Neural progenitor cell (in vitro differentiated cells): ENCODE measurements at regions not wholly inside any gene's neighbourhood (a gene's known extent, or its start where the extent isn't known, plus 50 kb on each side); places are given as distances from the start of the nearest gene placed in this dataset.

Source experiments
- DNase-seq: peaks from one replicate; pipeline ENCODE4 v3.0.0-alpha.2; 2016; ENCODE audit warnings: low spot score
- H2AFZ ChIP-seq: fragments of 200-600 bp; sonication (generic); replicated peaks from 2 replicates; pipeline ENCODE4 v1.6.1; 2016; ENCODE audit warnings: antibody characterized with exemption
- H3F3A ChIP-seq: fragments of 200-600 bp; sonication (generic); 2 replicates; pipeline ENCODE4 v1.6.1; 2016; ENCODE audit warnings: antibody characterized with exemption, low read depth
- H3K27ac ChIP-seq: fragments of 200-600 bp; sonication (generic); 2 replicates; pipeline ENCODE4 v1.5.1; 2016; ENCODE audit warnings: mild to moderate bottlenecking
- H3K27me3 ChIP-seq: fragments of 200-600 bp; sonication (generic); 2 replicates; pipeline ENCODE4 v1.6.1; 2016; ENCODE audit warnings: mild to moderate bottlenecking, moderate library complexity
- H3K36me3 ChIP-seq: fragments of 200-600 bp; sonication (generic); 2 replicates; pipeline ENCODE4 v1.5.1; 2016
- H3K4me1 ChIP-seq: fragments of 200-600 bp; sonication (generic); 2 replicates; pipeline ENCODE4 v1.6.1; 2016; ENCODE audit warnings: mixed run types
- H3K4me2 ChIP-seq: fragments of 200-600 bp; sonication (generic); 2 replicates; pipeline ENCODE4 v1.6.1; 2016
- H3K4me3 ChIP-seq: fragments of 200-600 bp; sonication (generic); 2 replicates; pipeline ENCODE4 v1.5.1; 2016
- H3K79me2 ChIP-seq: fragments of 200-600 bp; sonication (generic); 2 replicates; pipeline ENCODE4 v1.6.1; 2016; ENCODE audit warnings: low read depth
- H3K9ac ChIP-seq: fragments of 200-600 bp; sonication (generic); 2 replicates; pipeline ENCODE4 v1.6.1; 2016
- H3K9me3 ChIP-seq: fragments of 200-600 bp; sonication (generic); 2 replicates; pipeline ENCODE4 v1.5.1; 2016; ENCODE audit warnings: low read depth
- H4K20me1 ChIP-seq: fragments of 200-600 bp; sonication (generic); 2 replicates; pipeline ENCODE4 v1.6.1; 2016; ENCODE audit warnings: low read depth
- H3K27ac Mint-ChIP-seq: 3 replicates; pipeline ENCODE4 v1.8.0; 2021; ENCODE audit warnings: mixed read lengths
- H3K27me3 Mint-ChIP-seq: 2 replicates; pipeline ENCODE4 v1.8.0; 2022; ENCODE audit warnings: low read depth, mild to moderate bottlenecking, inconsistent platforms, moderate library complexity, mixed read lengths; ENCODE audit not compliant: insufficient read depth
- H3K36me3 Mint-ChIP-seq: 3 replicates; pipeline ENCODE4 v1.8.0; 2021; ENCODE audit warnings: mixed read lengths
- H3K4me1 Mint-ChIP-seq: 3 replicates; pipeline ENCODE4 v1.8.0; 2021; ENCODE audit warnings: mixed read lengths
- H3K4me3 Mint-ChIP-seq: 3 replicates; pipeline ENCODE4 v1.8.0; 2021; ENCODE audit warnings: mild to moderate bottlenecking, moderate library complexity, mixed read lengths
- H3K9me3 Mint-ChIP-seq: 3 replicates; pipeline ENCODE4 v1.8.0; 2020; ENCODE audit warnings: mixed read lengths
- EZH2 ChIP-seq: fragments of 200-600 bp; sonication (generic); IDR thresholded peaks from 2 replicates; pipeline ENCODE4 v1.6.1; 2017; ENCODE audit warnings: antibody characterized with exemption, mild to moderate bottlenecking, moderate library complexity
- EZH2phosphoT487 ChIP-seq: fragments of 200-600 bp; sonication (generic); IDR thresholded peaks from 2 replicates; pipeline ENCODE4 v1.6.1; 2017; ENCODE audit warnings: antibody characterized with exemption
- TF ChIP-seq, protein P1 (sequence below): fragments of 200-600 bp; sonication (generic); IDR thresholded peaks from 2 replicates; pipeline ENCODE4 v1.5.1; 2017; ENCODE audit warnings: antibody characterized with exemption, mild to moderate bottlenecking

- H3K4me3 Mint-ChIP-seq = no peak overlapping the region
- H2AFZ ChIP-seq = no peak overlapping the region
- no peaks in the 10 kb centered on the region for H3K27me3 ChIP-seq
- H3K36me3 ChIP-seq = no peaks in the 10 kb centered on the region
- no peak overlapping the region for H3K27ac Mint-ChIP-seq
- no peak overlapping the region for H3K4me2 ChIP-seq
- TF ChIP-seq EZH2 (no peak), EZH2phosphoT487 (no peak)
- TF ChIP-seq, protein P1, sequence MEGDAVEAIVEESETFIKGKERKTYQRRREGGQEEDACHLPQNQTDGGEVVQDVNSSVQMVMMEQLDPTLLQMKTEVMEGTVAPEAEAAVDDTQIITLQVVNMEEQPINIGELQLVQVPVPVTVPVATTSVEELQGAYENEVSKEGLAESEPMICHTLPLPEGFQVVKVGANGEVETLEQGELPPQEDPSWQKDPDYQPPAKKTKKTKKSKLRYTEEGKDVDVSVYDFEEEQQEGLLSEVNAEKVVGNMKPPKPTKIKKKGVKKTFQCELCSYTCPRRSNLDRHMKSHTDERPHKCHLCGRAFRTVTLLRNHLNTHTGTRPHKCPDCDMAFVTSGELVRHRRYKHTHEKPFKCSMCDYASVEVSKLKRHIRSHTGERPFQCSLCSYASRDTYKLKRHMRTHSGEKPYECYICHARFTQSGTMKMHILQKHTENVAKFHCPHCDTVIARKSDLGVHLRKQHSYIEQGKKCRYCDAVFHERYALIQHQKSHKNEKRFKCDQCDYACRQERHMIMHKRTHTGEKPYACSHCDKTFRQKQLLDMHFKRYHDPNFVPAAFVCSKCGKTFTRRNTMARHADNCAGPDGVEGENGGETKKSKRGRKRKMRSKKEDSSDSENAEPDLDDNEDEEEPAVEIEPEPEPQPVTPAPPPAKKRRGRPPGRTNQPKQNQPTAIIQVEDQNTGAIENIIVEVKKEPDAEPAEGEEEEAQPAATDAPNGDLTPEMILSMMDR = no peak
- no peak overlapping the region for H3K4me3 ChIP-seq
- no peak overlapping the region for H3K9ac ChIP-seq
- H3K4me1 Mint-ChIP-seq = peaks cover 27% of the 10 kb centered on the region
- no peaks in the 10 kb centered on the region for H3K4me1 ChIP-seq
- H3K79me2 ChIP-seq = no peaks in the 10 kb centered on the region
- no peak for DNase-seq
- no peaks in the 10 kb centered on the region for H3K9me3 ChIP-seq
- H3F3A ChIP-seq = no peaks in the 10 kb centered on the region
- H4K20me1 ChIP-seq = no peaks in the 10 kb centered on the region
- H3K9me3 Mint-ChIP-seq = no peaks in the 10 kb centered on the region
- H3K36me3 Mint-ChIP-seq = no peaks in the 10 kb centered on the region
- H3K27me3 Mint-ChIP-seq = peaks cover 11% of the 10 kb centered on the region
- no peak overlapping the region for H3K27ac ChIP-seq
Observed at GRCh38 chr9:91163444-91163772, 198.3 kb downstream of the AUH start.

DNA sequence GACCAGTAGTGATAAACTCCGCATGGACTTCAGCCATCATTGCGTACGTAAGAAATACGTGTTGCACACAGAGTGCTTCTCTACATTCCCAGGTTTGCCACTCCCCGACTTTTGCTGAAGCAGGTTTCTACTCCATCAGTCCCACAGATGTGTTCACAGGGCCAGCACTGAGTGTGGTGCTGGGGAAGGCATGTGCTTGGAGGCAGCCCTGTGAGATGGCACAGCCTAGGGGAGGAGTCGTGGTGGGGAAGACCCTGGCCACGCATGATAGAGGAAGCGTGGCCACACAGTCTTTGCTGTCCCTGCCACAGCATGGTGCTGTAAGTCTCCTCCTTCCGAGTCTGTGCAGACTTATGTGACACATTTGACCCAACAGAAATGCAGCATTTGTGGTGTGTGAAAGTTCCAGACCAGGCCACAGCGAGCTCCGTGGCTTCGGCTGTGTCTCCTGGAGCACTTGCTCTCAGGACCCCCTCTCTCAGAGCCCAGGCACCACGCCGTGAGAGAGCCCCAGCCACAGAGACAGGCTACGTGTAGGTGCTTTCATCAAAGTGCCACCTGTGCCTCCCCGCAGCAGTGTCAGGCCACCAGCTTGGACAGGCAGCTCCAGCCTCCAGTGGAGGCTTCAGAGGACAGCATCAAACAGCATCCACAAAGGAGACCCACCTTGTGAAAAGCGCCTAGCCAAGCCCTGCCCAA is 197.8 kb downstream of the AUH start:
- Histone ChIP-seq H4K20me1 (no peaks in the 10 kb centered on the region), H3K27me3 (no peaks in the 10 kb centered on the region), H2AFZ (no peak overlapping the region), H3K9ac (no peak overlapping the region), H3K4me2 (no peak overlapping the region), H3K79me2 (no peaks in the 10 kb centered on the region), H3K27ac (no peak overlapping the region), H3K36me3 (no peaks in the 10 kb centered on the region), H3K4me1 (no peaks in the 10 kb centered on the region), H3K9me3 (no peaks in the 10 kb centered on the region), H3F3A (no peaks in the 10 kb centered on the region), H3K4me3 (no peak overlapping the region)
- DNase-seq = no peak
- Mint-ChIP-seq H3K27me3 (peaks cover 10% of the 10 kb centered on the region), H3K4me3 (no peak overlapping the region), H3K9me3 (no peaks in the 10 kb centered on the region), H3K36me3 (no peaks in the 10 kb centered on the region), H3K27ac (no peak overlapping the region), H3K4me1 (peaks cover 27% of the 10 kb centered on the region)
- TF ChIP-seq, protein P1 = no peak
- no peak for TF ChIP-seq EZH2
- no peak for TF ChIP-seq EZH2phosphoT487
